ENCODE measurements at regions not wholly inside any gene's neighbourhood (a gene's known extent, or its start where the extent isn't known, plus 50 kb on each side); places are given as distances from the start of the nearest gene placed in this dataset.

DNA sequence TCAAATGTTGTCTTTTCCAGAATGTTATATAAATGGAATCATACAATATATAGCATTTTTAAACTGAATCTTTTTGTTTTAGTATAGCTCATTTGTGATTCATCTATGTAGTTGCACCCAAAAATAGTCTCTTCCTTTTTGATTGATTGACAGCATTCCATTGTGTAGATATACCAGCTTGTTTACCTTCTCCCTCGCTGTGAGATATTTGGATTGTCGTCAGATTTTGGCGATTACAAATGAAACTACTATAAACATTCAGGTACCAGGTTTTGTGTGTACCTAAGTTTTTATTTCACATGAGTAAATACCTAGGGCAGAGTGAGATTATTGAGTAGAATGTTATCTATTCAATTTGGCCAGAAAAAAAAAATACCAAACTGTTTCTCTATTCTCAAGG, 584.7 kb upstream of the SORCS1 start:
- Histone ChIP-seq H3K4me3 (no peak overlapping the region), H3K9me3 (no peaks in the 10 kb centered on the region), H3K4me1 (ENCODE audit: low read depth) (no peaks in the 10 kb centered on the region), H3K36me3 (ENCODE audit: low read depth) (no peaks in the 10 kb centered on the region)
- no peak for ATAC-seq
- no peak for DNase-seq
- intact Hi-C loops (cut with DNase I, micrococcal nuclease): no loop called here
- TF ChIP-seq, protein P1, sequence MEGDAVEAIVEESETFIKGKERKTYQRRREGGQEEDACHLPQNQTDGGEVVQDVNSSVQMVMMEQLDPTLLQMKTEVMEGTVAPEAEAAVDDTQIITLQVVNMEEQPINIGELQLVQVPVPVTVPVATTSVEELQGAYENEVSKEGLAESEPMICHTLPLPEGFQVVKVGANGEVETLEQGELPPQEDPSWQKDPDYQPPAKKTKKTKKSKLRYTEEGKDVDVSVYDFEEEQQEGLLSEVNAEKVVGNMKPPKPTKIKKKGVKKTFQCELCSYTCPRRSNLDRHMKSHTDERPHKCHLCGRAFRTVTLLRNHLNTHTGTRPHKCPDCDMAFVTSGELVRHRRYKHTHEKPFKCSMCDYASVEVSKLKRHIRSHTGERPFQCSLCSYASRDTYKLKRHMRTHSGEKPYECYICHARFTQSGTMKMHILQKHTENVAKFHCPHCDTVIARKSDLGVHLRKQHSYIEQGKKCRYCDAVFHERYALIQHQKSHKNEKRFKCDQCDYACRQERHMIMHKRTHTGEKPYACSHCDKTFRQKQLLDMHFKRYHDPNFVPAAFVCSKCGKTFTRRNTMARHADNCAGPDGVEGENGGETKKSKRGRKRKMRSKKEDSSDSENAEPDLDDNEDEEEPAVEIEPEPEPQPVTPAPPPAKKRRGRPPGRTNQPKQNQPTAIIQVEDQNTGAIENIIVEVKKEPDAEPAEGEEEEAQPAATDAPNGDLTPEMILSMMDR (IDR thresholded peaks at IDR 0.05): no peak

DNA sequence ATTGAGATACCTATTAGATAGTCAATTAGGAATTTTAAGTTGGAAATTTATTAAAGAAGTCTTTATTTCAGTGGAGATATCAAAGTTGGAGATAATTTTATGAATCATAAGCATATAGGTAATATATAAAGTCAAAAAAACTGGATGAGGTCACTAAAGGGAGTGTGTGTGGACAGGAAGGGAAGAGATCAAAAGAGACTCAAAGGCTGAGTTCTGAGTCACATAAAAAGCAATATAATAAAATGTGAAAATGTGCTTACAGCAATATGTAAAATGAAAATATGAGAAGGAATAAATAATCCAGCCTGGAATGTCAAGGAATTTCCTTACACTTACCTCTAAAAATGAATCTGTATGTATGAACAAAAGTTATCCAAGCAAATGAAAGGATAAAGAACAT, 583.3 kb upstream of the SORCS1 start:
- ATAC-seq (peak; percentile 39), DNase-seq (no peak)
- no peak overlapping the region for H3K4me3 ChIP-seq
- intact Hi-C loops (cut with DNase I, micrococcal nuclease): no loop called here
- no peaks in the 10 kb centered on the region for H3K36me3 ChIP-seq (ENCODE audit: low read depth)
- no peaks in the 10 kb centered on the region for H3K4me1 ChIP-seq (ENCODE audit: low read depth)
- no peaks in the 10 kb centered on the region for H3K9me3 ChIP-seq
- TF ChIP-seq, protein P1 (IDR thresholded peaks at IDR 0.05): no peak

DNA sequence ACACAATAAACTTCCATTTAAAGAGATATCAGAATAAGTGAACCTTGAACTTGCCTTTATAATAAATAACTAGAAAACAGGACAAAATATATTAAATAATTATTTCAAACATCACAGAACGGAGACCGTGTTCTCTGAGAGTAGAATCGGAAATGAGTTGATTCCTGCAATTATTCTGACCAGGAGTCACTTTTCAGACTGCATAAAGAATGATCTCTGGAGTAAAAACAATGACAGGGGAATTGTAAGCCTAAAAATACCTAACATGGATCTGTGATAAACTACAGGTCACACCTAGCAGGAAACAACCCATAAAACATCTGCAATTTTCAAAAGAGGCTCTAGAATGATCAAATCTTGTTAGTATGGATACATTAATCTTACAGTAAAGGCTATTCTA, 577.5 kb upstream of the SORCS1 start:
- ATAC-seq (no peak), DNase-seq (no peak)
- no peaks in the 10 kb centered on the region for H3K36me3 ChIP-seq (ENCODE audit: low read depth)
- H3K4me3 ChIP-seq: no peak overlapping the region
- no peaks in the 10 kb centered on the region for H3K4me1 ChIP-seq (ENCODE audit: low read depth)
- TF ChIP-seq, protein P1 (IDR thresholded peaks at IDR 0.05): no peak
- no peaks in the 10 kb centered on the region for H3K9me3 ChIP-seq
- intact Hi-C loops (cut with DNase I, micrococcal nuclease): no loop called here

- DNase-seq (no peak), ATAC-seq (peak; percentile 45)
- H3K36me3 ChIP-seq (ENCODE audit: low read depth): no peaks in the 10 kb centered on the region
- H3K4me3 ChIP-seq: no peak overlapping the region
- TF ChIP-seq, protein P1 (IDR thresholded peaks at IDR 0.05): no peak
- no peaks in the 10 kb centered on the region for H3K9me3 ChIP-seq
- no peaks in the 10 kb centered on the region for H3K4me1 ChIP-seq (ENCODE audit: low read depth)
- intact Hi-C loops (cut with DNase I, micrococcal nuclease): no loop called here
These were observed 576.6 kb upstream of the SORCS1 start for GRCh38 chr10:107740962-107741690.

DNA sequence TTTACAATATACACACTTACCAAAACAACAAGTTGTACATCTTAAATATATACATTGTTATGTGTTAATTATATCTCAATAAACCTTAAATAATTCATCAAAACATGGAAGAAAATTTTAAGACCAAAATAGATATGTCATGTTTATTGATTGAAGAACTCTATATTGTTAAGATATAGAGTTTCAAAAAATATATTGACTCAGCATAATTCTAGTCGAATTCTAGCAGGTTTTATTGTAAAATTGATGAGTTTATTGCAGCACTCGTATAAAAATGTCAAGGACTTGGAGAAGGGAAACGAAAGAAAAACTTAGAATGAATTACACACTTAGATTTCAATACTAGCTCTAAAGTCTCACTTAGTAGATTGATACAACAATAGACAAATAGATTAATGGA, 575.4 kb upstream of the SORCS1 start:
- TF ChIP-seq, protein P1 (IDR thresholded peaks at IDR 0.05): no peak
- no peaks in the 10 kb centered on the region for H3K9me3 ChIP-seq
- intact Hi-C loops (cut with DNase I, micrococcal nuclease): no loop called here
- no peaks in the 10 kb centered on the region for H3K36me3 ChIP-seq (ENCODE audit: low read depth)
- no peaks in the 10 kb centered on the region for H3K4me1 ChIP-seq (ENCODE audit: low read depth)
- no peak overlapping the region for H3K4me3 ChIP-seq
- DNase-seq (no peak), ATAC-seq (no peak)

Data from mucosa of descending colon (tissue), 3 donors.